ENCODE measurements at regions not wholly inside any gene's neighbourhood (a gene's known extent, or its start where the extent isn't known, plus 50 kb on each side); places are given as distances from the start of the nearest gene placed in this dataset.

DNA sequence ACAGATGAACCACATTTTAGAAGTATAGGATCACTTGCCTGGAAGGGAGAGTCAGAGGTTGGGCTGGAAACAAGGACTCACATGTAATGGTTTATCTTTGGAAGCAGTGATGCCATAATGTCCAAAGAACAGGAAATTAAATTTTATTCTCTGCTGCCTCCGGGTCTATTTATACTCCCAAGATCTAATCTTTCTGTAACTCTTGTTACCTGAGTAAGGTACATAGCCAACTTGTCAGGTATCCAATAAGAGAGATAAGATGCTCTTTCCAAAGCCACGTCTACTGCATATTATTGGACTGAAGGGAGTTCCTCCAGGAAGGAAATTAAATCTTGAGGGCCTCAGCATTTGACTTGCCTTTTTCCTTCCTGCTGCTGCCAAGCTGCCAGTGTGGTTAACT lies 71.0 kb downstream of the CRYGS start:
- TF ChIP-seq, protein P1, sequence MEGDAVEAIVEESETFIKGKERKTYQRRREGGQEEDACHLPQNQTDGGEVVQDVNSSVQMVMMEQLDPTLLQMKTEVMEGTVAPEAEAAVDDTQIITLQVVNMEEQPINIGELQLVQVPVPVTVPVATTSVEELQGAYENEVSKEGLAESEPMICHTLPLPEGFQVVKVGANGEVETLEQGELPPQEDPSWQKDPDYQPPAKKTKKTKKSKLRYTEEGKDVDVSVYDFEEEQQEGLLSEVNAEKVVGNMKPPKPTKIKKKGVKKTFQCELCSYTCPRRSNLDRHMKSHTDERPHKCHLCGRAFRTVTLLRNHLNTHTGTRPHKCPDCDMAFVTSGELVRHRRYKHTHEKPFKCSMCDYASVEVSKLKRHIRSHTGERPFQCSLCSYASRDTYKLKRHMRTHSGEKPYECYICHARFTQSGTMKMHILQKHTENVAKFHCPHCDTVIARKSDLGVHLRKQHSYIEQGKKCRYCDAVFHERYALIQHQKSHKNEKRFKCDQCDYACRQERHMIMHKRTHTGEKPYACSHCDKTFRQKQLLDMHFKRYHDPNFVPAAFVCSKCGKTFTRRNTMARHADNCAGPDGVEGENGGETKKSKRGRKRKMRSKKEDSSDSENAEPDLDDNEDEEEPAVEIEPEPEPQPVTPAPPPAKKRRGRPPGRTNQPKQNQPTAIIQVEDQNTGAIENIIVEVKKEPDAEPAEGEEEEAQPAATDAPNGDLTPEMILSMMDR (IDR thresholded peaks at IDR 0.05): no peak
- no peak for TF ChIP-seq EZH2 (IDR thresholded peaks at IDR 0.05; ENCODE audit: borderline replicate concordance, insufficient read depth, low read depth, low read length, poor library complexity, severe bottlenecking)

Data from B cell (primary cell).